ENCODE measurements at regions not wholly inside any gene's neighbourhood (a gene's known extent, or its start where the extent isn't known, plus 50 kb on each side); places are given as distances from the start of the nearest gene placed in this dataset.

- H3K4me3 ChIP-seq (ENCODE audit: low read depth, low read length), result no peak overlapping the region
- no peak for DNase-seq (ENCODE audit: low read depth)
- no peak for TF ChIP-seq CTCF (IDR thresholded peaks at IDR 0.05; ENCODE audit: insufficient read depth, low read depth, low read length, missing control alignments)
These were observed 230.0 kb upstream of the TBC1D5 start for GRCh38 chr3:17972476-17972875.

GRCh38 chr3:17972030-17972429, 229.6 kb upstream of the TBC1D5 start:
- no peak overlapping the region for H3K4me3 ChIP-seq (ENCODE audit: low read depth, low read length)
- TF ChIP-seq CTCF (IDR thresholded peaks at IDR 0.05; ENCODE audit: insufficient read depth, low read depth, low read length, missing control alignments), result no peak
- no peak for DNase-seq (ENCODE audit: low read depth)

GRCh38 chr3:17969985-17970568, 227.6 kb upstream of the TBC1D5 start:
- no peak for DNase-seq (ENCODE audit: low read depth)
- TF ChIP-seq CTCF (IDR thresholded peaks at IDR 0.05; ENCODE audit: insufficient read depth, low read depth, low read length, missing control alignments), result no peak
- H3K4me3 ChIP-seq (ENCODE audit: low read depth, low read length), result no peak overlapping the region

GRCh38 chr3:17969244-17969643, 226.8 kb upstream of the TBC1D5 start:
- no peak for DNase-seq (ENCODE audit: low read depth)
- no peak for TF ChIP-seq CTCF (IDR thresholded peaks at IDR 0.05; ENCODE audit: insufficient read depth, low read depth, low read length, missing control alignments)
- H3K4me3 ChIP-seq (ENCODE audit: low read depth, low read length), result no peak overlapping the region

GRCh38 chr3:17967953-17968607, 225.6 kb upstream of the TBC1D5 start:
- H3K4me3 ChIP-seq (ENCODE audit: low read depth, low read length), result no peak overlapping the region
- no peak for TF ChIP-seq CTCF (IDR thresholded peaks at IDR 0.05; ENCODE audit: insufficient read depth, low read depth, low read length, missing control alignments)
- DNase-seq (ENCODE audit: low read depth), result no peak

GRCh38 chr3:17967111-17967510, 224.7 kb upstream of the TBC1D5 start:
- DNase-seq (ENCODE audit: low read depth), result no peak
- H3K4me3 ChIP-seq (ENCODE audit: low read depth, low read length), result no peak overlapping the region
- no peak for TF ChIP-seq CTCF (IDR thresholded peaks at IDR 0.05; ENCODE audit: insufficient read depth, low read depth, low read length, missing control alignments)

GRCh38 chr3:17965331-17965730, 222.9 kb upstream of the TBC1D5 start:
- TF ChIP-seq CTCF (IDR thresholded peaks at IDR 0.05; ENCODE audit: insufficient read depth, low read depth, low read length, missing control alignments), result no peak
- no peak for DNase-seq (ENCODE audit: low read depth)
- no peak overlapping the region for H3K4me3 ChIP-seq (ENCODE audit: low read depth, low read length)

All from GM12865 (cell line).